Neural progenitor cell (in vitro differentiated cells): ENCODE measurements at regions not wholly inside any gene's neighbourhood (a gene's known extent, or its start where the extent isn't known, plus 50 kb on each side); places are given as distances from the start of the nearest gene placed in this dataset.

Source experiments
- DNase-seq: peaks from one replicate; pipeline ENCODE4 v3.0.0-alpha.2; 2016; ENCODE audit warnings: low spot score
- H2AFZ ChIP-seq: fragments of 200-600 bp; sonication (generic); replicated peaks from 2 replicates; pipeline ENCODE4 v1.6.1; 2016; ENCODE audit warnings: antibody characterized with exemption
- H3F3A ChIP-seq: fragments of 200-600 bp; sonication (generic); 2 replicates; pipeline ENCODE4 v1.6.1; 2016; ENCODE audit warnings: antibody characterized with exemption, low read depth
- H3K27ac ChIP-seq: fragments of 200-600 bp; sonication (generic); 2 replicates; pipeline ENCODE4 v1.5.1; 2016; ENCODE audit warnings: mild to moderate bottlenecking
- H3K27me3 ChIP-seq: fragments of 200-600 bp; sonication (generic); 2 replicates; pipeline ENCODE4 v1.6.1; 2016; ENCODE audit warnings: mild to moderate bottlenecking, moderate library complexity
- H3K36me3 ChIP-seq: fragments of 200-600 bp; sonication (generic); 2 replicates; pipeline ENCODE4 v1.5.1; 2016
- H3K4me1 ChIP-seq: fragments of 200-600 bp; sonication (generic); 2 replicates; pipeline ENCODE4 v1.6.1; 2016; ENCODE audit warnings: mixed run types
- H3K4me2 ChIP-seq: fragments of 200-600 bp; sonication (generic); 2 replicates; pipeline ENCODE4 v1.6.1; 2016
- H3K4me3 ChIP-seq: fragments of 200-600 bp; sonication (generic); 2 replicates; pipeline ENCODE4 v1.5.1; 2016
- H3K79me2 ChIP-seq: fragments of 200-600 bp; sonication (generic); 2 replicates; pipeline ENCODE4 v1.6.1; 2016; ENCODE audit warnings: low read depth
- H3K9ac ChIP-seq: fragments of 200-600 bp; sonication (generic); 2 replicates; pipeline ENCODE4 v1.6.1; 2016
- H3K9me3 ChIP-seq: fragments of 200-600 bp; sonication (generic); 2 replicates; pipeline ENCODE4 v1.5.1; 2016; ENCODE audit warnings: low read depth
- H4K20me1 ChIP-seq: fragments of 200-600 bp; sonication (generic); 2 replicates; pipeline ENCODE4 v1.6.1; 2016; ENCODE audit warnings: low read depth
- H3K27ac Mint-ChIP-seq: 3 replicates; pipeline ENCODE4 v1.8.0; 2021; ENCODE audit warnings: mixed read lengths
- H3K27me3 Mint-ChIP-seq: 2 replicates; pipeline ENCODE4 v1.8.0; 2022; ENCODE audit warnings: low read depth, mild to moderate bottlenecking, inconsistent platforms, moderate library complexity, mixed read lengths; ENCODE audit not compliant: insufficient read depth
- H3K36me3 Mint-ChIP-seq: 3 replicates; pipeline ENCODE4 v1.8.0; 2021; ENCODE audit warnings: mixed read lengths
- H3K4me1 Mint-ChIP-seq: 3 replicates; pipeline ENCODE4 v1.8.0; 2021; ENCODE audit warnings: mixed read lengths
- H3K4me3 Mint-ChIP-seq: 3 replicates; pipeline ENCODE4 v1.8.0; 2021; ENCODE audit warnings: mild to moderate bottlenecking, moderate library complexity, mixed read lengths
- H3K9me3 Mint-ChIP-seq: 3 replicates; pipeline ENCODE4 v1.8.0; 2020; ENCODE audit warnings: mixed read lengths
- CTCF ChIP-seq: fragments of 200-600 bp; sonication (generic); IDR thresholded peaks from 2 replicates; pipeline ENCODE4 v1.5.1; 2017; ENCODE audit warnings: antibody characterized with exemption, mild to moderate bottlenecking
- EZH2 ChIP-seq: fragments of 200-600 bp; sonication (generic); IDR thresholded peaks from 2 replicates; pipeline ENCODE4 v1.6.1; 2017; ENCODE audit warnings: antibody characterized with exemption, mild to moderate bottlenecking, moderate library complexity
- EZH2phosphoT487 ChIP-seq: fragments of 200-600 bp; sonication (generic); IDR thresholded peaks from 2 replicates; pipeline ENCODE4 v1.6.1; 2017; ENCODE audit warnings: antibody characterized with exemption

- H3K4me1 Mint-ChIP-seq = peaks cover 6% of the 10 kb centered on the region
- no peak overlapping the region for H3K4me3 Mint-ChIP-seq
- TF ChIP-seq EZH2phosphoT487 (no peak), EZH2 (no peak), CTCF (no peak)
- Histone ChIP-seq H3K9ac (no peak overlapping the region), H3K4me1 (no peaks in the 10 kb centered on the region), H3K4me3 (no peak overlapping the region), H3K4me2 (no peak overlapping the region), H3K9me3 (no peaks in the 10 kb centered on the region), H3K79me2 (no peaks in the 10 kb centered on the region), H3K27ac (no peak overlapping the region), H3K36me3 (no peaks in the 10 kb centered on the region), H3F3A (no peaks in the 10 kb centered on the region), H3K27me3 (no peaks in the 10 kb centered on the region), H4K20me1 (no peaks in the 10 kb centered on the region), H2AFZ (no peak overlapping the region)
- no peak for DNase-seq
- no peak overlapping the region for H3K27ac Mint-ChIP-seq
- H3K36me3 Mint-ChIP-seq = no peaks in the 10 kb centered on the region
- H3K27me3 Mint-ChIP-seq = no peaks in the 10 kb centered on the region
- H3K9me3 Mint-ChIP-seq = no peaks in the 10 kb centered on the region
Observed at GRCh38 chr4:116866106-116866505, 219.3 kb downstream of the TRAM1L1 start.

GRCh38 chr4:116862592-116862991, 222.8 kb downstream of the TRAM1L1 start:
- Histone ChIP-seq H3K36me3 (no peaks in the 10 kb centered on the region), H2AFZ (no peak overlapping the region), H3F3A (no peaks in the 10 kb centered on the region), H3K27me3 (no peaks in the 10 kb centered on the region), H3K27ac (no peak overlapping the region), H3K9me3 (no peaks in the 10 kb centered on the region), H3K9ac (no peak overlapping the region), H3K4me3 (no peak overlapping the region), H3K4me1 (no peaks in the 10 kb centered on the region), H3K79me2 (no peaks in the 10 kb centered on the region), H3K4me2 (no peak overlapping the region), H4K20me1 (no peaks in the 10 kb centered on the region)
- no peak for DNase-seq
- H3K36me3 Mint-ChIP-seq = no peaks in the 10 kb centered on the region
- TF ChIP-seq EZH2 (no peak), EZH2phosphoT487 (no peak), CTCF (no peak)
- H3K9me3 Mint-ChIP-seq = no peaks in the 10 kb centered on the region
- no peaks in the 10 kb centered on the region for H3K27me3 Mint-ChIP-seq
- no peak overlapping the region for H3K4me3 Mint-ChIP-seq
- no peak overlapping the region for H3K27ac Mint-ChIP-seq
- H3K4me1 Mint-ChIP-seq = no peaks in the 10 kb centered on the region

- H3F3A ChIP-seq = no peaks in the 10 kb centered on the region
- Mint-ChIP-seq H3K36me3 (no peaks in the 10 kb centered on the region), H3K4me3 (no peak overlapping the region), H3K27me3 (no peaks in the 10 kb centered on the region), H3K9me3 (no peaks in the 10 kb centered on the region), H3K27ac (no peak overlapping the region), H3K4me1 (no peaks in the 10 kb centered on the region)
- no peaks in the 10 kb centered on the region for H4K20me1 ChIP-seq
- H3K4me1 ChIP-seq = no peaks in the 10 kb centered on the region
- H3K79me2 ChIP-seq = no peaks in the 10 kb centered on the region
- no peak overlapping the region for H3K27ac ChIP-seq
- no peak for TF ChIP-seq EZH2phosphoT487
- no peak for TF ChIP-seq EZH2
- no peak for TF ChIP-seq CTCF
- H3K36me3 ChIP-seq = no peaks in the 10 kb centered on the region
- H3K4me2 ChIP-seq = no peak overlapping the region
- no peak overlapping the region for H3K4me3 ChIP-seq
- H3K9ac ChIP-seq = no peak overlapping the region
- H3K9me3 ChIP-seq = no peaks in the 10 kb centered on the region
- no peaks in the 10 kb centered on the region for H3K27me3 ChIP-seq
- no peak overlapping the region for H2AFZ ChIP-seq
- DNase-seq = no peak
Observed at GRCh38 chr4:116860891-116861290, 224.5 kb downstream of the TRAM1L1 start.

GRCh38 chr4:116849620-116850019, 235.8 kb downstream of the TRAM1L1 start:
- H3K9me3 Mint-ChIP-seq = no peaks in the 10 kb centered on the region
- TF ChIP-seq EZH2phosphoT487 (no peak), CTCF (peak; percentile 35)

More at GRCh38 chr4:116849620-116850019, 235.8 kb downstream of the TRAM1L1 start:
- Histone ChIP-seq H3K27ac (no peak overlapping the region), H2AFZ (no peak overlapping the region), H3K4me3 (no peak overlapping the region), H3K4me2 (no peak overlapping the region), H3K9me3 (no peaks in the 10 kb centered on the region), H3K36me3 (no peaks in the 10 kb centered on the region), H3K9ac (no peak overlapping the region), H3K79me2 (no peaks in the 10 kb centered on the region), H3K27me3 (no peaks in the 10 kb centered on the region), H4K20me1 (no peaks in the 10 kb centered on the region), H3F3A (no peaks in the 10 kb centered on the region), H3K4me1 (no peaks in the 10 kb centered on the region)
- no peaks in the 10 kb centered on the region for H3K36me3 Mint-ChIP-seq
- peak; percentile 35 for DNase-seq
- H3K4me3 Mint-ChIP-seq = no peak overlapping the region
- H3K4me1 Mint-ChIP-seq = no peaks in the 10 kb centered on the region
- H3K27me3 Mint-ChIP-seq = no peaks in the 10 kb centered on the region
- H3K27ac Mint-ChIP-seq = no peak overlapping the region
